NCI-H1417 treated with DMSO at 0.1 percent for 48 hours (cell line): ENCODE measurements at regions not wholly inside any gene's neighbourhood (a gene's known extent, or its start where the extent isn't known, plus 50 kb on each side); places are given as distances from the start of the nearest gene placed in this dataset.

Source experiments
- DNase-seq: peaks from one replicate; lab custom pipeline; 2025; lab: John Stamatoyannopoulos, UW

DNA sequence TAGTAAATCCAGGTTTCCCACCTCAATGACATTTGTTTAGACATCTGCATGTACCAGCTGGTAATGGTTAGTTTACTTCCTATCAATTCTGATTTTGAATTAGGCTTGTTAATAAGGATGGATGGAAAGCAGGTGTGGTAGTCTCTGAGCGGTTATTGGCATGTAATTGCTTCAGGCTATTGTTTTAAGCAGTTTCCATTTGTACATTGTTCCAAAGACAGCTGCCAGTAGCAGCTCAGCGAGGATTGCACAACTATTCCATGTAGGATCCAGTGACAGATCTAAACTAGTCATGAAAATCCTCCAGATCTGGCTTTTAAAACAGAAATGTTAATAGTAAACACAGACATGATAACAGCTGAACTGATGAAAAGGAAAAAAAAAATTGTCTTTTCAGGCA lies 436.0 kb upstream of the ADARB2 start:
- DNase-seq = no peak

DNA sequence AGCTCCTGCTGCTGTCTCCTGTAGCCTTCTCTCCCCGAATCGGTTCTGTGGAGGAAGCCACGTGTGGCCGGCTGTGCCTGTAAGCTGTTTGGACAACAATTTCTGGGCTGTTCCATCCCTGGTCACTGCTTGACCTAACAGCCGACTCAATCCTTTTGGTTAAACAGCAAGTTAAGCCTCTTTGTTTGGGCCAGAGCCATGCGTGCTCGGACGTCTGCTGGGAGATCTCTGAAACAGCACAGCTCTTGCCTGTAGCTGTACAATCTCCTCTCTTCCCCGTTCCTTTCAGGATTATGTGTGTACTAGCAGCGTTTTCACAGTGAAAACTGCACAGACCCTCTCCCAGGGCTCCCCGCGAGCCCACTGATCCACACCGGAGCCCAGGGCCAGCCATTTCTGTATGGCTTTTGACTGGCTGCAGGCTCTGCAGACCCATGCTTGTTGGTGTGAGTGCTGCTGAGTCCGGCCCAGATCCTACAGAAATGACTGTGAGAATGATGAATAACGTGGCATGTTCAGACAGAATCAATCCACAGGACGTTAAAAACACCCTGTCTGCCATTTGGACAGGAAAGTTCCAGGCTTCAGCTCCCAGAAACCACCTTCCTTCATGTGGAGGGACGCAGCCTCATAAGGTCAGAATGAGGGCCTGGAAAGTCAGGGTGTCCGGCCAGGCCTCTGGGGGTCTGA lies 428.6 kb upstream of the ADARB2 start:
- no peak for DNase-seq

DNA sequence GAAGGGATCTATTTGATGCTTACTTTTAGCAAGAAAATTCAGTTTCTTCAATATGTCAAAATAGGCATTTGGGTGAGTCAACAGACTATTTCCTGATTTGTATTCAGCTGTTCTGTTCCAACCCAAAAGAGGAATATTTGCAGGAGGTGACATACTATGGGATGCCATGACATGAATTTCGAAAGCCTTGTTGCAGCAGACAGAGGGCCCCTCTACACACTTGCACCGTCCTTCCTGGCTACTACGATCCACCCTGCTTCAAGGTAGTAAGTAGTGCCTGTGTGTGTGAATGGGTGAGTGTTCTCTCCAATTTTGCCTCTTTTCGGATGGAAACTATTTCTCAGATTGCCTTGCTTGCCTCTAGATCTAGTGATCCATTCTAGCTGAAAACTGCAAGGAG lies 413.0 kb upstream of the ADARB2 start:
- DNase-seq = no peak

DNA sequence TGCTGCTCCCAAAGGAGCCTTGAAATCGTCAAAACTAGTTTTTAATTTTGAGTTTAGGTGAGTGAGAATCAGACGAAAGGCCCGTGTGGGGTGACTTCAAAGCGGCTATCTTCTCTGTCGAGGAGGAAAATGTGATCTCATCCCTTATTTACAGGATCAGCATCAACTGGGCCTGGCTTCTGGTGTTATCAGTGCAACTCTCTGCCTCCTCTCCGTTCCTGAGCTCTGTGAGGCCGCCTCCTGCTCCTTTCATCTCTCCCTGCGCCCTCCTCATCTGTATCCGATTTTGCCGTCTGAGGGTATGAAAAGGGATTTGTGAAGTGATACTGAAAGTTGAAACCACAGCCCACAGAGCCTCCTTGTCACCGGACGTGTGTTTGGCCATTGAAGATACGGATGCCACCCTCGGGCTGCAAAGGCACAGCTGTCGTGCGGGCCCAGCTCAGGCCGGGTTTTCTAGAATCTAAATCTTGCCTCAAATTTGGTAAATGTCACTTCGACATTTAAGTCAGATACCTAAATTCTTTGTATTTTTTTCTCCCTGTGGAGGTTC lies 408.7 kb upstream of the ADARB2 start:
- DNase-seq = no peak

DNA sequence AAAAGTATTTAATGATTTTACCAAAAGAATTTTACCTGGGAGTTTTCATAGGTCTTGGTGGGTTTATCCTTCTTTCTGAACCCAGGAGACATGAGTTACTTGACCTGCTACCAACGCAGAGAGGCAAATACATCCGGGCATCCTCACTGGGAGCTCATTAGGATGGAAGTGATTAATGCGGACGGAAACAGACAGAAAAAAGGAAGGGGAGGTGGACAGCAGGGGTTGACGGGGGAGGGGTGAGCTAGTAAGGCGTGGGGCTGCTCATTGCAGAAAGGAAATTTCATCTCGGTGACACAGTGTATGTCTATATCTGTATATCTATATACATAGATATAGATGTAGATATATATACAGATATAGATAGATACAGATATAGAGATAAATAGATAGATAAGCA lies 408.2 kb upstream of the ADARB2 start:
- no peak for DNase-seq

DNA sequence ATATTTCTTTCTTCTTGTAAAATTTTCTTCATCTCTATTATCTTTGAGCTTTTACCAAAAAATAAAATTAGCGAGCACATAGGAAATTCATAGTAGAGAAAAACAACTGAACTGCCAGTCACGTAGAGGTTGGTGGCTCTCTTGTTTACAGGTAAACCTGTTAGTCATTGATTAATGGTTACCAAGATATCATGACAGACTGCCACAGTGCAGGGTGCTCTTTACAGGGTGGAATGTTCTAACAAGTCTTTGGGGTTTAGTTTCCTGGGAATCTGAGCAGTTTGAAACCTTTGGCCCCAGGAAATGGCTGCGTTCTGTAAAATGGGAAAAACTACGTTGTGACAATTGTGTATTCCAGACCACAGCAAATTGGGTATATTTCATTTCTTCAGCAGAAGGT lies 407.3 kb upstream of the ADARB2 start:
- no peak for DNase-seq

DNA sequence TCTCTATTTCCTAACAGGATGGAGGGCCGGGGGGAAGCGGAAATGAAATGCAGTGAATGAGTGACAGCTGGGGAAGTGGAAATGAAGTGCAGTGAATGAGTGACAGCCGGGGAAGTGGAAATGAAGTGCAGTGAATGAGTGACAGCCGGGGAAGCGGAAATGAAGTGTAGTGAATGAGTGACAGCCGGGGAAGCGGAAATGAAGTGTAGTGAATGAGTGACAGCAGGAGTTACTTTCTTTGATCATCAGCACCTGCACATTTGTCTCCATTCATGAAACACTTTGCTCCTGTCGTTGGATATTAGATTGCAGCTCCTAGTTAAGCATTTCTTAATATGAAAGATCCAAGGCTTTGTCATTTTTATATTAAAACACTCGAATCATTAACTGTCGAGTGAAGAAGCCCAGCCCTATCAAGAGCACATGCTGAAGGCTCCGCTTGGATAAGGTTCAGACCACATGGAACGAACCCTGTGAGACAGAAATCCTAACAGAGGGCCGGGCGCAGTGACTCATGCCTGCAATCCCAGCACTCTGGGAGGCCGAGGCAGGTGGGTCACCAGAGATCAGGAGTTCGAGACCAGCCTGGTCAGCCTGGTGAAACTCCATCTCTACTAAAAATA lies 406.0 kb upstream of the ADARB2 start:
- no peak for DNase-seq

DNA sequence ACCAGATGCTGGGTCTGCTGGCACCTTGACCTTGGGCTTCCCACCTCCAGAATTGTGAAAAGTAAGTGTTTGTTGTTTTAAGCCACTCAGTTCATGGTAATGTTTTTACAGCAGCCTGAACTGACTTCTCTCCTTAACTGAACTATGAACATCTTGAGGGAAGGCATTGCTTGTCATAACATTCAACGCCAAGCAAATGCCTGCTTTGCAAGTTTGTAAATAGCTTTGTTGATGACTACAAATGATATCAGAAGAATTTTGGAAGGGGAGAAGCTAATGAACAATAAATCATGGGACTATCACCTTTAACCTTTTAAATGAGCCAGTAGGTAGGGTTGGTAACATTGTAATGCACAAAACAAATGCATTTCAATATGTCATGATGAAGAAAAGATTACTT lies 402.4 kb upstream of the ADARB2 start:
- DNase-seq = no peak

DNA sequence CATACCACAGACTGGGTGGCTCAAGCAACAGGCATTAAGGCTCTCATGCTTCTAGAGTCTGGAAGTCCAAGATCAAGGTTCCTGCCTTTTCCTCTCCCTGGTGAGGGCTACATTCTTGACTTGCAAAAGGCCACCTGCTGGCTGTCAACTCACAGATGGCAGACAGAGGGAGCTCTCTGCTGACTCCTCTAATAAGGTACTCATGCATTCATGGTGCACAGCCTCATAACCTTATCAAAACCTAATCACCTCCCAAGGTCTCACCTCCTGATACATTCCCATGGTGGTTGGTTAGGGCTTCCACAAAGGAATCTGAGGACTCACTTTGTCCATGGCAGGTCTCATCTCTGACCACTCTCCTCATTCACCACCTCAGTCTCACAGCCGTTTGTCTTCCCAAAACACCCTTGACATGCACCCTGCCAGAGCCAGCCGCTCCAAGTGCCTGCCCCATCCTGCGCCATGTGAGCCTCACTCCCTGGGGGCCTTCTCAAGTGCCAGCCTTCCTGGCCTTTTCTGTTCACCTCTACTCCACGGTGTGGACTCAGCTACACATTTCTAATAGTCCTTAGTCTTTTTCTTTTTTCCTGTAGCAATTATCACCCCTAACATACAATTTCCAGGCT lies 400.3 kb upstream of the ADARB2 start:
- DNase-seq = no peak

DNA sequence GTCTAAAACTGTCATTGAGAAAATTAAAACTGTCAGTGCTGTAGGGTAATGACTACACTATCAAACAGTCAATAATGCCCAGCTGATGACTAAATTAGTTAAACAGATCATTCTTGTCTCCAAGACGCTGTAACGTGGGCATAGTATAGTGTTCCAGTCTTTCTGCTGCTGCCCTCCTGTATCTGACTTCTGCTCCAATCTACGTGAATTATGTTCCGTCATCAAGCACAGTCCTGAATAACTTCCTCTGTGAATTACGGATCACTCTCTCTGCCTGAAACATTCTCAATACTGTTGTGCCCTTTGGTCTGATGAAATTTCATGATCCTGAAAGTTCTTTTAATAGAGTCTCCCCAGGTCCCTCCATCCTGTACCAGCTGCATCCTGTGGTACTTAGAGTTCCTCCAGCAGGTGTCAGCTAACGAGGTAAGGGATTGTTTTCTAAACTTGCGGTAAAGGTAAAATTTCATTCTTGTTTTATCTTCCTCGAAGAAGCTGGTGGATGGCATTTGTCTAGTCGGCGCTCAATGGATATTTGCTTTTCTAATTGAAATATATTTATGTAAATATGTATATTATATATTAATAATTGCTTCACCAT lies 393.5 kb upstream of the ADARB2 start:
- DNase-seq = no peak

DNA sequence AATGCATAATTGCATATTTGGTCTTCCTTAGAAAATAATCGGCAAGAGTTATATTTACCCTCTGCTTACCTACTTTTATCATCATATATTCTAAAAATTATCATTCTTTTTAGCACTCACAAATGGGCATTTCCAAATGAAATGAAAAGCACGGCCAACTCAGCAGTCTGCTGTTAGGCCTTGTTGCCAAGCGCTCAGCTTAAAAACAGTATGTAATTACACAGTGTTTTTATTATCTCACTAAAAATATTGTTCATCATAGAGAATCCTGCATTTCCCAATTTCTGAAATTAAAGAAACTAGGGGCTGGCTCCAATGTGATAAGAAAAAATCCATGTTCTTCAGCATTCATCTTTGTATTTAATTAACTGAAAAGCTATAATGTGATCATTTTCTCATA lies 391.7 kb upstream of the ADARB2 start:
- DNase-seq = no peak

DNA sequence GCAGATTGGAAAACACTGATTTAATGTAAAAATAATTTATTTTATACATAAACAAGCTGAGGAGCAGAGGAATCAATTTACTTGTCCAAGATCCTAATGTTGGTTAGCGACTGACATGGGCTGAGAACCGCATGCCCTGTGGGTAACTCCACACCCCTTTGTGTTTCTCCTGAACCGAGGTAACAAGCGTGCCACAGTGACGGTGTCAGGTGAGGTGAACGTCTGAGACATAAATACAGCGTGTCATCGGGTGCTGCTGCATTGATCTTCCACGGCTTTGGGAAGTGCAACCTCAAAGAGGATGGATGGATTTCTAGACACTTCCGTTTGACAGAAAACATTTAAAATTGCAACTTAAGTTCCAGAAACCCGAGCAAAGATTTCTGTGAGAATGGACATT lies 386.8 kb upstream of the ADARB2 start:
- DNase-seq = no peak

DNA sequence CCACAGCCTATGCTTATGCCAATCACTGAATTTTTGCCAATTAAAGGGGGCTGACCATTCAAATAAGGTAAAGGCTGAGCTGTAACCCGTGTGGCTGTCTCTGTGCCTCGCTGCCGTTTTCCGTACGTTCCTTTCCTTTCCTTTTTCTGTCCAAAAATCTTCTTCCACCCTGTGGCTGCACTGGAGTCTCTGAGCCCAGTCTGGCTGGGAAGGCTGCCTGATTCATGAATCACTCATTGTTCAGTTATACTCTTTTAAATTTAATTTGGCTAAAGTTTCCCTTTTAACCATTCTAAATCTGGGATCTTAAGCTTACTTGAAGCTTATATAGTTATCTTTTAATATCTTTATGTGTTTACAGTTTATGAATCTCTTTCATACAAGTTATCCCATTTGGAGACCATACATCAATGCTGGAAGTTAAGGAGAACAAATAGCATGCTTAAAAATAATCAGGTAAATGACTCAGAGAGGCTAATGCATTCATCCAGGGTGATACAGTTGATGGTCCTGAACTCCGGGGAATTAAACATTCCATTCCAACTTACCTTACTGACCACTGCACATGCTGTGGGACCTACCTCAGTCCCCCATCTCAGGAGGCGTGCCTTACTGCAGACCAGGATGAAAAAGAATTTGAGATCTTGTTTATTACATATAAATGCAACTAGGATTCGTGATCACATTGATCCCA lies 385.3 kb upstream of the ADARB2 start:
- no peak for DNase-seq

DNA sequence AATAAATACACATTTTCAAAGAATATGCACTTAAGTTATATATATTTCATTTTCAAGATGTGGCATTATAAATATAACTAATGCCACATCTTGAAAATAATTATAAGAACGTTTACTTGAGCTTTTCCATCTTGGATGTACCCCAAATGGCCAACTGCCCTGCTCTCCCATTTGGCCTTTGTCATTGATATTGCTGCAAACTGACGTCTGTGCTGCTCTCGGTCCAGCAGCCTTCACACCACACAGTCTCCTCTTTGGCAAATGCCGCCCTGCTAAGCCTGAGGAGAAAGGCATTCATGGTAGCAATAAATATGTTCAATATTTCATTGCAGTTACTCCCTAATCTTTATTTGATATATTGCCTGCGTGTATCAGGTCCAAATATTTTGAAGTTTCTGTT lies 384.6 kb upstream of the ADARB2 start:
- no peak for DNase-seq

DNA sequence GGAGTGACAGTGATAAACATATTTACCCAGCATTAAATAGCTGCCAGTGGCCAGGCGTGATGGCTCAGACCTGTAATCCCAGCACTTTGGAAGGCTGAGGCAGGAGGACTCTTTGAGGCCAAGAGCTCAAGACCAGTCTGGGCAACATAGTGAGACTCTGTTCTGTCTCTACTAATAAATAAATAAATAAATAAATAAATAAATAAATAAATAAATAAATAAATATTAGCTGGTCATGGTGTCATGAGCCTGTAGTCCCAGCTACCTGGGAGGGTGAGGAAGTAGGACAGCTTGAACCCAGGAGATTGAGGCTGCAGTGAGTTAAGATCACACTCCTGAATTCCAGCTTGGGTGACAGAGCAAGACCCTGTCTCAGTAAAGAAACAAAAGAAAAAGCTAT lies 384.0 kb upstream of the ADARB2 start:
- DNase-seq = no peak

DNA sequence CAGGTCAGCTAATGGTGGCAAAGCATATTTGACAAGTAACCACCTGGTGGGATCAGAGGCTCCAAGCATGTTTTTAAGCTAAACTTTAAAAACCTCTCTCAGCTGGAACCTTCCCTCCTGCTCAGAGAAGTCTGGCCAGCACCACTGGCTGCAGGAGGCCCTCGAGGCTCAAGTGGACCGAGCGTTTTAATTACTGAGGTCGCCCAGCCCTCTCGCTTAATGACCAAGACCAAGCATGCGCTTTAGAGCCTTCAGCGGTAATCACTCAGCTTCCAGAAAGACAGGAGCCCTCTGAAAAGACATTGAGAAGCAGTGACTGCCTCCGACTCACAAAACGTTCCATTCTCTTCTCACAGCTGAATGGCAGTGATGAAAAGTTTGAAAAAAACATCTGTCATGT lies 383.4 kb upstream of the ADARB2 start:
- no peak for DNase-seq

DNA sequence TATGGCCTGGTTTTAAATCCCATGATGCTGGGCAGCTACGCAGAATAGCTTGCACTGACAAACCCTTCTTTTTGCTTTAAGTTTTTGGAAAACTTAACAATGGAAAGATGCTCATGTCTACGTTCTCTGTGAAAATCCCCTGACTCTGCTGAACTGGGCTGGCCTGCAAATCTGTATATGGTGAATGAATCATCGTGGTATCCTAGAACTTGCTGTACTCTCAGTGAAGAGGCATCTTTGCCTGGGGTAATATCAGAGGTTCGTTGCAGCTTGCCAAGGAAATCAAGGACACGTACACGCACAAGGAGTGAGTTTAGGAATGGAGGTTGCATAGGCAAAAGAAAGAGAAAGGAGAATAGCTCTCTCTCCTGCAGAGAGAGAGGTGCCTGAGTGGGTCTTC lies 382.0 kb upstream of the ADARB2 start:
- no peak for DNase-seq

DNA sequence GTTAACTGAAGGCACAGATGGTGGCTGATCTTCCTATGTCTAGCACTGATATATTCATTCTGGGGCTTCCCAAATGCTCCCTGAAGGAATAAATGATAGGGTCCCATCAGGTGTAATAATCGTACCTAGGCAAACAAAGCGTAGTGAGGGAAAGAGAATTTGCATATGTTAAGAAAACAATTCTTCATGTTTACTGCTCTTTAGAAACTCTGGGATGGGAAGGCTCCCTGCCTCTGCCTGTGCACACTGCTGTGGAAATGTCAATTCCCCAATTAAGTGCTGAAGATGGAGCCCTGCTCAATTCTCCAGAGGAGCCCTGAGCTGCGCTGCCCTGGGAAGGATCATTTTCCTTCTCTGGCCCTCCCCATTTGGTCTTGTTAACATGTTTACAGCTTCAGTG lies 380.9 kb upstream of the ADARB2 start:
- DNase-seq = no peak

DNA sequence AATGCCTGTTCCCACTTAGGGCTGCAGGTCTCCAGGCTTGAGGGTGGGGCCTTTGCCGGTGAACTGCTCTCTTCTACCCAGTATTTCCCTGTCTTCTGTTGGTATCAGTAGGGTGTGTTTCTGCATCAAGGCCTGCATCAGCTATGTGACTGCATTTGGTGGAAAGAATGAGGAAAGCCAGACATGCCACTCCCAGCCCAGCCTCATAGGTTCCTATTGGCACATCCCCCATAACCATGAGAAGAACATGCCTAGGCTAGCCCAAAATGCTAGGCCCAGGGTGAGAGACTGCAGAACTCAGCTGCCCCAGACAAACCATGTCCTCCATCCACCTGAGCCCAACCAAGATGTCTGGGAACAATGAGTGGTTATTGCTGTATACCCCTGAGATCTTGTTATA lies 380.3 kb upstream of the ADARB2 start:
- DNase-seq = no peak

DNA sequence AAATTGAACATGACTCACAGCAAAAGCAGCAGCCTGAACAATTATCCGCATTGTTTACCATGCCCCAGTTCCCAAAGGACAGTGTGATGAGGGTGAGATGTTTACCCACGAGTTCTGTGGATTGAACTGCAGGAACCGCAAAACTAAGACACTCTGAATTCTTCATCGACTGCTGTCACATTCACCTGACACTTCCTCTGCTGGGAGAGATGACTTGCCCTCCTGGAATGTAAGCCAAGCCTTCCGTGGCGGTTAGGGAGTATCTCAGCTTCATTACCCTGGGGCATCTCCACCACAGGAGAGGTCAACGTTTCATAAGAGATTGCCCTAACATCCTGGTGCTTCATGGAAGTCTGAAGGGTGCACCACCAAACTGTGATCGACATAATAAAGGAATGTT lies 374.6 kb upstream of the ADARB2 start:
- no peak for DNase-seq

DNA sequence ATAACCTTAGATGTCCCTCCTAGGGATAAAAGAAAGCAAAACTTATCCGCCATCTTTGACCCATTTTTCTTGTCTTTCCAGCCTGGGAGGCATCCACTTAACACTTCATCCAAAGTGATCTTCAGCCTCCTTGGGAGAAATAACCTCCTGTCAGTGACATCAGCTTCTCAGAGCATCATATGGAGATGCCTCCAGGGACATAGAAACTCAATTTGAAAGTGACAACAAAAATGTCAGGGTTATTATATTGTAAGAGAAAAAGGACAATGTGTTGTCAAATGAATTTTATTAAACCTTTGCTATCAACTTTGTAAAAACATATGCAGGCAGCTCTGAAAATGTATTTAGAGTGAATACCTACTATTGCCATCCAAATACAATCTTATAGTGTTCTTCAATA lies 371.2 kb upstream of the ADARB2 start:
- DNase-seq = no peak

DNA sequence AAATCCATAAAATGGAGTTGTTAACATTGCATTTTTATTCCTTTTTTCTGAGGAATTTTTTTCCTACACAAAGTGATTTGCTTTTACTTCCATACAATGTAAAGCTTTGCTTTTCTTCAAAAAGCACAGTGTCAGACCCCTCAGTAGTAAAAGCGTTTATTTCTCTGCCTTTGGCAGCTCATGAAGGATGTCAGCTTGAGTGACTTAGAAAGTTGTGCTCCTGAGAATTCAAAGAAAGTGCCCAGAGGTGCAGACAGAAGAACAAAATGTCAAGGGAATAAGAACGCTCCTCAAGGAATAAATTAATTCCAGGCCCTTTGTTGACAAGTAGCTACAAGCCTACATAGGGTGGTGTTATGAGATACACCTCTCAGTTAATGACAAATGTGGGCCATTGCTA lies 369.3 kb upstream of the ADARB2 start:
- DNase-seq = no peak

DNA sequence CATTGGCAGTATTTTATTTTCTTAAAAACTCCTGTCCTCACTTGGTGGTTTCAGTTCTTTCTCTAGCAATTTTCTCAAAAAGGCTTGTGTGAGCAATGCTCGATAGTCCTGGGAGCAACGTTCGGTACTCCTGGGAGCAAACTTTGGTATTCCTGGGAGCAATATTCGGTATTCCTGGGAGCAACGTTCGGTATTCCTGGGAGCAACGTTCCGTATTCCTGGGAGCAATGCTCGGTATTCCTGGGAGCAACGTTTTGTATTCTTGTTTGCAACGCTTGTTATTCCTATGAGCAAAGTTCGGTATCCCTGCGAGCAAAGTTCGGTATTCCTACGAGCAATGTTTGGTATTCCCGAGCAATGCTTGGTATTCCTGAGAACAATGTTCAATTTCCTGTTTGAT lies 362.0 kb upstream of the ADARB2 start:
- no peak for DNase-seq
